ENCODE measurements at regions not wholly inside any gene's neighbourhood (a gene's known extent, or its start where the extent isn't known, plus 50 kb on each side); places are given as distances from the start of the nearest gene placed in this dataset.

GRCh38 chr4:43993196-43993902, 455.3 kb downstream of the KCTD8 start:
- DNase-seq: no peak

DNA sequence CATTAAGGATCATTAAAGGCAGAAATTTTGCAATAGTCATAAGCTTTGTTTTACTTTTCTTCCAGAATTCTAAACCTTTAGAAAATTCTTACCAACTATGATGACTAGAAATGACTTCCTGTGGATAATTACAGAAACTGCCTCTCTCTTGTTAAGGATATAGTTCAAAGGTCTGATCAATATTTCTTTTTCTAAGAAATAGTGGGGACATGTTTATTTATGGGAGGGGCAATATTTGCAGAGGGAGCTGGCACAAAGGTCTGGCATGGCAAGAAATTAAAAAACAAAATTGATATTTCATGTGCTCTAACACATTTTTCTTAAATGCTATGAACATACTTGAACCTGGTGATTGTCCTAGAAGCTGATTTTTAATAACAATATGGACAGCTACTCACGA, 448.9 kb downstream of the KCTD8 start:
- no peak for DNase-seq

DNA sequence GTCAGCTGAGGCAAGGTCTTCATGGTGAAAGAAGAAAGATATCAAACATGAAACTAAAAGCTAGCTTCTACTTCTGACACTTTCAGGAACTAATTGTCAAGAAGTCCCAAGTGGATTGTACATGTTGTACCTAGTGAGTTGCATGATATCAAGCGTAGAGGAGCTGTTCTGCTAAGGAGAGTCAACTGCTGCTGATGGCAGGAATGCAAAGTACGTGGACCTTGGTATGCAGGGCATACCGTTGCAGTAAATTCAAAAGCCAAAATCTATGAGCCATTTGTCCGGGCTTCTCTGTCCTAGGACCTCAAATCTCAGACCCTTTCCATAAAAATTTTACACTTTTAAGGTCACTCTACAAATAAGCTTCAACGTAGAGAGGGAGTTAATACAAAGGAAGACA, 446.2 kb downstream of the KCTD8 start:
- no peak for DNase-seq

- no peak for DNase-seq
Measured at GRCh38 chr4:44016570-44017421, 431.8 kb downstream of the KCTD8 start.

GRCh38 chr4:44017422-44017739, 431.2 kb downstream of the KCTD8 start:
- no peak for DNase-seq

- no peak for DNase-seq
Measured at GRCh38 chr4:44019721-44020120, 428.9 kb downstream of the KCTD8 start.

DNA sequence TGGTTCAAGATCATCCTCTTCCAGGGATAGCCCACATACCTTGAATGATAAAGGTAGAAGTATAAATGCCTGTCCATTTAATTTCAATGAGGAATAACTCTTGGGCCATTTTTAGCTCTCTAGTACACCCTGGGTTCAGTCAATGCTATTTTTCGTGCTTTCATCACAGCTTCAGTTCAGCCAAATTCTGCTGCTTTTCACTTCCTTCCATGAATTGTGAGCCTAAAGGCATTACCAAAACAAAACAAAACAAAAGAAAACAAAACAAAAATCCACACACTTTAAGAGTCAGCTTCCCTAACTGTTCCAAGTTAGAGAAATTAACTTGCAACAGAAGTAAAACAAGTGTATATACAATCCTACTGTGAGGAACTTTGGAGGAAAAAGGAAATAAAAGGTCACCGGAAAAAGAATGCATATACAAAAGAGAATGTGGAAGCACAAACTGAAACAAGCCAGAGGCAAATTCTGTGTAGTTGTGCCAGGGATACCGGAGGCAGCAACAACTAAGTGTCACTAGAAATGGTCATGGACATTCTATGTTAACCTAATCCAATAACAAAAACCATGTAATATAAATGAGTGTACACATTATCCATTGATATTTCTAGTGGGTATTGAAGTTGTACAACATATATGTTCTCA, 423.1 kb downstream of the KCTD8 start:
- DNase-seq: no peak

DNA sequence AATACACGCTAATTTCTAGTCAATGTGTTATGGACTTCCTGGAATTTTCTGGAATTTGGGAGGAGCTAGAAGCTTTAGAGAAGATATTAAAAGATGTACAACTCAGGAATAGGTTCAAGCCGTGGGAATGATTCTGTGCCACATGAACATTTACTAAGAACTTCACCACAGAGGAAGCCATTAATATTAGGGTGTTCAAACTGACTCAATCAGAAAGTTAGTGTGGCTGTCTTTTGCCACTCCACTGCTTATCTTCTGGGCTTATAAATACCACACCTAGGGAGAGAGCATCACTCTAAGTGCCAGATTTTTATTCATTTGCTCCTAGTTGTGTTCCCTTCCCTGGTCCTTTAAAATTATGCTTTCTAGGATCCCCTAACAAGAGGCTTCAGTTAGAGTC, 409.8 kb downstream of the KCTD8 start:
- DNase-seq: no peak

DNA sequence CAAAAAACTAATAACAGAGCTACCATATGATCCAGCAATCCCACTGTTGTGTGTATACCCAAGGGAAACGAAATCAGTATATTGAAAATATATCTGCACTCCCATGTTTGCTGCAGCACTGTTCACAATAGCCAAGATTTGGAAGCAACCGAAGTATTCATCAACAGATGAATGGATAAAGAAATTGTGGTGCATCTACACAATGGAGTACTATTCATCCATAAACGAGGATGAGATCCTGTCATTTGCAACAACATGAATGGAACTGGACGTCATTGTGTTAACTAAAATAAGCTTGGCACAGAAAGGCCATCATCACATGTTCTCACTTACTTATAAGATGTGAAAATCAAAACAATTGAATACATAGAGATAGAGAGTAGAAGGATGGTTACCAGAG, 402.1 kb downstream of the KCTD8 start:
- DNase-seq: no peak

GRCh38 chr4:44056721-44057151, 391.9 kb downstream of the KCTD8 start:
- no peak for DNase-seq

GRCh38 chr4:44070843-44071242, 377.8 kb downstream of the KCTD8 start:
- no peak for DNase-seq

DNA sequence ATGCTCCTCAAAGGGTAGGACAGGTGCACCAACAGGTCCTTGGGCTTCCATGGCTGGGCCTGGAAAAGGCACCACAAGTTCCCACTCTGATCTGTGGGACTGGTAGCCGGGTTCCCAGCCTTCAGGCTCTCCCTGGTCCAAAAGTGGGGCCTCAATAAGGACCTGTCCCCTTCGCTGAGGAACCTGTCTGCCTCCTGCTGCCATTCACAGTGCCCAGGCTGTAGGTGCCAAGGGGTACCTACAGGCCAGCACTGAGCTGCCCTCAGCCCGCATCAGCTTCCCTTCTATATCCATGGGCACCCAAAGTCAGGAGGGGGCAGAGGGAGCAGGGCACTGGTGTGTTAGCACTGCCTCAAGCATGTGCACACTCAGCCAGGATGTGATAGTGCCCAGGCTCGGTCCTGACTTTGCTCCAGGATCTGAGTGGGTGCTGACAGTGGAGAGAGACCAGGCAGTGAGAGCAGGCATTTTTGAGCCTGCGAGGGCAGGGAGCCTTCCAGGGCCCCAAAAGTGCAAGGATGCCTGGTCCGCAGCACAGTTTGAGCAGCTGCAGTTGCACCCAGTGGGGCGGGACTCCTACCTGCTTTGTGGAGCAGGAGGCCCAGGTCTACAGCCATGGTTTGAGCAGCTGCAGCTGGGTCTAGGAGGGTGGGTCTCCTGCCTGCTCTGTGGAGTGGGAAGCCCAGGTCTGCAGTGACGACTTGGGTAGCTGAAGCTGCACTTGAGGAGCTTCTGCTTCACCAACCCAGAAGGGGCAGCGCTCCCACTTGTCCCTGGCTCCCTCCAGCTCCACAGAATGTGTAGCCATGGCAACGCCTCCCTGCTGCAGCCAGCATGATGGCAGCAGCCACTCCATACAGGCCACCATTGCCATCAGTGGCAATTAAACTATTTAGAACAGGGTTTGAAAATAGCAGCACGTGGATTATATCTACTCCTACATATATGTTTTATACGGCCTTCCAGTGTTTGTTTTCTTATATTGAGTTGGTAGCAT, 376.4 kb downstream of the KCTD8 start:
- no peak for DNase-seq

DNA sequence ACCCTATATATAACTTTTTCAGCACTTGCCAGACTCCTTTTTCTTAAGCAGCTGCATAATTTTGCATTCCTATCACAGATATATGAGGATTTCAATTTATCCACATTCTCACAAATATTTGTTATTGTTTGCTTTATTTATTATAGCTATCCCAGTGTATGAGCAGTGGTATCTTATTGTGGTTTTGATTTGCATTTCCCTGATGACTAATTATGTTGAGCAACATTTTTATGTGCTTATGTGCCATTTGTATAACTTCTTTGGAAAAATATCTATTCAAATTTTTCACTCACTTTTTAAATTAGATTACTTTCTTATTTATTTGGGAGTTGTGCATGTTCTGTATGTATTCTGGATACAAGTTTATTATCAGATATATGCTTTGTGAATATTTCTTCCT, 361.9 kb downstream of the KCTD8 start:
- DNase-seq: no peak

DNA sequence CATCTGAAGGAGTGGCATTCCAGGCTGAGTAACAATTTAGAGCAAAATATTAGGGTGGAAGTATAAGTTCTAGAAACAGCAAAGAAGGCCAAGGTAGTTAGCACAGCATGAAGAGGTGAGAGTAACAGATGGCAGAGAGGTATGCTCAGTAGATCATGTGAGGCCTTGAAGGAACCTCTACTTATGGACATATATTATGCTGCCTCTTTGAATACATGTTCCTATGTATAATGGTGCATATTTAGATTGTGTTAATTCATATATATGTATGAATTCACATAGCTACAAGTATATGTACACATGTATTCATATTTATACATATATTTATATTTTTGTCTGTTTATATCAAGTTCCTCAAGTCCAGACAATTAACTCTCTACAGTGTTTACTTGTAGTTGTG, 355.2 kb downstream of the KCTD8 start:
- DNase-seq: no peak

DNA sequence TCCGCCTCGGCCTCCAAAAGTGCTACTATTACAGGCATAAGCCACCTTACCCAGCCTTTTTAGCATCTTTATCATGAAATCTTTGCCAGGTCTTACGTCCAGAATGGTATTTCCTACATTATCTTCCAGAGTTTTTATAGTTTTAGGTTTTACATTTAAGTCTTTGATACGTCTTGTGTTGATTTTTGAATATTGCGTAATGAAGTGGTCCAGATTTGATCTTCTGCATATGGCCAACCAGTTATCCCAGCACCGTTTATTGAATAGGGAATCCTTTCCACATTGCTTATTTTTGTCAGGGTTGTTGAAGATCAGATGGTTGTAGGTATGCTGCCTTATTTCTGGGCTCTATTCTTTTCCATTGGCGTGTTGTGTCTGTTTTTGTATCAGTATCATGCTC, 349.6 kb downstream of the KCTD8 start:
- no peak for DNase-seq

- DNase-seq: no peak
Measured at GRCh38 chr4:44100456-44100855, 348.2 kb downstream of the KCTD8 start.

- no peak for DNase-seq
Measured at GRCh38 chr4:44118971-44119680, 329.5 kb downstream of the KCTD8 start.

- DNase-seq: no peak
Measured at GRCh38 chr4:44120646-44121045, 328.0 kb downstream of the KCTD8 start.

GRCh38 chr4:44121210-44121609, 327.4 kb downstream of the KCTD8 start:
- no peak for DNase-seq

Data from fibroblast of upper back skin (primary cell).